Inflammatory macrophage (primary cell): ENCODE measurements at regions not wholly inside any gene's neighbourhood (a gene's known extent, or its start where the extent isn't known, plus 50 kb on each side); places are given as distances from the start of the nearest gene placed in this dataset.
A peak's percentile ranks its signal among the peaks of the same experiment; 100 is the strongest.
"Not testable (repeated sequence)": the region's sequence is repeated elsewhere in the genome, so short reads cannot be mapped to it uniquely, and the experiment has no call there.

Source experiments
- DNase-seq, 2 donors: peaks; one replicate each; pipeline ENCODE4 v3.0.0-alpha.2; 2020 to 2022

DNA sequence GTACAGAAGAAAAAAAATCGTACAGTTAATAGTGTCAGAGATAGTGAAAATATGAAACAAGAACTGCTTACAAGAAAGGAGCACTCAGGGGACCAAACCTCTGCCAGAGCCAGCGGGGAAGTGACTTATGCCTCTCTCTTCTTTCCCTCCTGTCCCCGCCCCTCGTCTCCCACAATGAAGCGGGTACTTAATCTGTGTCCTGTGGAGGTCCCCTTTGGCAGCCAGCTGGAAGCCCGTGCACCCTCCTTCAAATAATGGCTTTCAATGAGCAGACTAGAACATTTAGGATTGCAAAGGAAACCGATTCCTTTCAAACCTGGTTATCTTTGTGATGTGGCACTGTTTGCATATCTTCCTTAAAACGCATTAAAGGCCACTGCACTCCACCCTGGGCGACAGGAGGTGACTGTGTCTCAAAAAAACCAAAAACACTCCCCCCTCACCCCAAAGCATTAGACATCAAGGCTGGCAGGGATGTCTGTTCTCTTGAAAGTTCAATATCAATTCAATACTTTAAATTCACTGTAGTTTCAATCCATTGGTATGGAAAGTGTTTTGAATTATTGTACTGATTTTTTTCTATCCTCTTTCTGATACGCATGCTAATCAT is 51.7 kb downstream of the PPIAL4C start:
- DNase-seq = not testable (repeated sequence)

DNA sequence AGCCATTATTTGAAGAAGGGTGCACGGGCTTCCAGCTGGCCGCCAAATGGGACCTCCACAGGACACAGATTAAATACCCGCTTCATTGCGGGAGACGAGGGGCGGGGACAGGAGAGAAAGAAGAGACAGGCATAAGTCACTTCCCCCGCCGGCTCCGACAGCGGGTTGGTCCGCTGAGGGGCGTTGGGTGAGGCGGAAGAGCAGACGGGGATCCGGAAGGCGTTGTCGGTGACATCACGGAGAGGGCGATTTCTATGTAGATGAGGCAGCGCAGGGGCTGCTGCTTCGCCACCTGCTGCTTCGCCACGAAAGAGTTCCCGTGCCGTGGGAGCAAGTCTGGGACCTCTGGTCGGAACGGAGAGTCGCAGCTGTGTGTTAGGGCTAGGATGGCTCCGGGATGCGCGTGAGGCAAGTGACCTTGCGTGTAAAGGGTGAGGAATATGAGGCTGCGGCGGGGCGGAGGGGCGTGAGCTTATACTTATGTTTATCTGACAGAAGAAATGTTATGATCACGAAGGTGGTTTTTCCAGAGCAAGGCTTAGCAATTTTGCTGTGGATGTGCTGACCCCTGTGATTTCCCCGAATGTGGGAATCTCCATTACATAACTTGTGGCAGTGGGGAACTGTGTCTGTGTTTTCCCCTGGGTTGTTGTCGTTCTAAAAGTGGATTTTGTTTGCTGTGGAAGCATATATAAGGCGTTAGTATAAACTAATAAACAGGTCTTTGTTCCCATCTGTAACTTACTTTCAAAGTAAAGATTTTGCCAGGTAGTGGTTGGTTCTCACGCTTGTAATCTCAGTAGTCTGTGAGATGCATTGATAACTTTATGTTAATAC is 52.9 kb downstream of the PPIAL4C start:
- DNase-seq = peak; percentile 95 to 96

DNA sequence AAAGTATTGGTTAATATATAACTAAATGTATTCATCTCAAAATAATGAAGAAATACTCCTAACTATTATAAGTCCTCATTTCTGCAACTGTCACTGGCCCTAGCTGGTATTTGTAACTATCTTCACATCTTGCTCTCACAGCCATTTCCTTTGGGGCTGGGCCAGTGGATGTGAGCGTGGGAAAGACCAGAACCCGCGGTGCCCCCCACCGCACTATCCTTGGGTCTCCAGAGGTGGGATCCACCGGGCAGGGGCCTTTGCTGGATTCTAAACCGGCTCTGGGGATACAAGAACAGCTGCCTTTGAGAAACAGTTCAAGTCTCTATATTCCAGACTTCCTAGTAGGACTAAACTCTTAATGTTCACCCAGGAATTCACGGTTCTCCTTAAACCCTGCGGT is 54.8 kb downstream of the PPIAL4C start:
- not testable (repeated sequence) for DNase-seq

DNA sequence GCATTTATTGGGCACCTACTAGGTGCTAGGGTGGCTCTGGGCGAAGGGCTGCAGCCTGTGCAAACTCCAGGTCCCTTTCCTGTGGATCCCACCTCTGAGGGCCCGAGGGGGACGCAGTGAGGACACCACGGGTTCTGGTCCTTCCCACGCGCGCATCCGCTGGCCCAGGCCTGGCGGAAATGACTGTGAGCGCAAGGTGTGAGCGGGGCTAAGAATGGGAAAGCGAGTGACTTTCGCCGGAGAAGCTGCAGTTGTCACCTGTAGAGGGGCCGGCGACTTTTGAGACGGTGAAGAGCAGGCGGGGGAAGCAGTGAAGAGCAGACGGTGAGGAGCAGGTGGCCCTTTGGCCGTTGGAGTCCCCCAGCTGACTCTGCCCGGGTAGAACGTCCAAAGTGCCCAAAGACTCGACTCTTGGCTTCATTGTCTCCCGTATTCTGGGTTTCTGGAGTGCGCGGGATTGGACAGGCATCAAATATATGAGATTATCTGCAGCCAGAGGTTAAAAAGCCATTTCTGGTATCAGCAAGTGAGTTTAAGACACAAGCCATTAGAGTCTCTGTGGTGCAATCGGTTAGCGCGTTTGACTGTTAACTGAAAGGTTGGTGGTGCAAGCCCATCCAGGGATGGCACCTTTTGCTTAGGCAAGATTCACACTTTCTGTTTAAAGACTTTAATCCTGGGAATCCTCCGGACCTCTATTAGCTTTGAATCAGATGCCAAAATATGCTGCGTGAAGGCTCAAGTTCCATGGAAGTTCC is 55.4 kb downstream of the PPIAL4C start:
- not testable (repeated sequence) for DNase-seq

DNA sequence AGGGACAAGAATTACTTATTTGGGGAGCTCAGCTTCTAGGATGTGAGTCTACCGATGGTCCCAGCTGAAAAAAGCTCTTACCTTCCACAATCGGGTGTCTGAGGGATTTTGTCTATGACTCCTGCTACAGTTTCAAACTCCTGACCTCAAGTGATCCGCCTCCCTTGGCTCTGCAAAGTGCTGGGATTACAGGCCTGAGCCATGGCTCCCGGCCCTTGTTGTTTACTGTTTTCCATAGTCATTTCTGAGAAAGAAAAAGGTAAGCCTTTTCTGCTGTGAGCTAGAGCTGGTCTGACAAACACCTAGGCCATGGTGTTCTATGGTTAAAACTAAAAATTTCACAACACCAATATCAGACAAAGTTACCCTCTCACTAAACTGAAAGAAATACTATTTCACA is 57.5 kb downstream of the PPIAL4C start:
- DNase-seq = not testable (repeated sequence)

DNA sequence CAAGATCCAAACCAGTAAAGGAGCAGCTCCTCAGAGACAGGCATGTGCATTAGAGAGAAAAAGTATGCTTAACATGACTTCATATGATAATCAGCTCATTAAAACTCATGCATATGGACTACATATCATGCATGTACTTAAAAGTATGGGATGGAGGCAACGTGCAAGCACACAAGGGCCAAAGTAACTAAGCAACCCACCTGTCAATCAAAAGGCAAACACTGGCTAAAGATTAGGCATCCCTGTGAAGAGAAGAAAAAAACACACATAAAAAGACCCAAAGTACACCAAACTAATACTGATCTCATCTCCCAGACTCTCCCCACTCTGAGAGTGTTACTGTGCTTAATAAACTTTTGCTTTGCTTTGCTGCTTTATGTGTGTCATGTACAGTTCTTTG is 61.2 kb downstream of the PPIAL4C start:
- DNase-seq = not testable (repeated sequence)

DNA sequence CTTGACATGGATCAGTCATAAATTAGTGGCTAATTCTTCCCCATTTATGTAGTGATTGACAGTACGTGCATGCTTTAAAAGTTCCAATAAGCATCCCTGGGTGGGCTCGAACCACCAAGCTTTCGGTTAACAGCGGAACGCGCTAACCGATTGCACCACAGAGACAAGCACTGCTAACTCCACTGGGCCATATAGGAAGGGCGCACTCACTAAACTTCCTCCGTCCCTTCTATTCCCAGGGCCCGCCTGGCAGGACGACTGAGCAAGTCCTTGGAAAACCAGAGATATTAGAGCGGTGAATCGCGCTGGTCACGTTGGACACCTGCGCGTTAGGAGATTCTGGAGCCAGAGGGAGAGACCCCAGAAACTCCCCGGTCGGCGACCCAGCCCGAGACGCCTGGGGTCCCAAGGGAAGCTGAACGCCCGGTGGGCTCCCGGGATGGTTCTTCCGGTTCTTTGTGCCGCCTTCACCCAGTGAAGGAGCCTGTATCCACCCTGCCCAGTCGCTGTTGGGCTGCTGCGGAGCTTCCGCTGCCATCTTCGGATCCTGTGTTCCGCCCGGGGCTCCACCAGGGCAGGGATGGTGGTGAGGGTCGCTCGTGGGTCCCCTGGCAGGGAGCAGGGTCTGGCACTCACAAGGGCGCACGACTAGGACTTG is 62.8 kb downstream of the PPIAL4C start:
- peak; percentile 4 to 9 for DNase-seq

DNA sequence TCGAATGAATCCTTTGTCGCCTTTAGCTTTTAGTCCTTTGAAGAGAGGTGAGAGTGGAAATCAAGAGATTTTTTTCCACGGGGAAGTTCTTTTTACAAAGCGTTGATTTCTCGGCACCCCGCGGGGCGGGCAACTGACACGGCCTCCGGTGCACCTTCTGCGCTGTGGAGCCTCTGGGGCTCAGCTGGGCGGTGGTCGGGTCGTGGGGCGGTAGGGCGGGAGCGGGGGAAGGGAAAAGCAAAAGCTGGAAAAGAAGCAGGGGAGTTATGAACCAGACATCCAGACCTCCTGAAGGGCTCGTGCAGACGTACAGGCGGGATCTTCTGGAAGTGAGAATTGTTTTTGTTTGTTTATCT is 63.3 kb downstream of the PPIAL4C start:
- peak in 1 of 2 donors; percentile 3 for DNase-seq

DNA sequence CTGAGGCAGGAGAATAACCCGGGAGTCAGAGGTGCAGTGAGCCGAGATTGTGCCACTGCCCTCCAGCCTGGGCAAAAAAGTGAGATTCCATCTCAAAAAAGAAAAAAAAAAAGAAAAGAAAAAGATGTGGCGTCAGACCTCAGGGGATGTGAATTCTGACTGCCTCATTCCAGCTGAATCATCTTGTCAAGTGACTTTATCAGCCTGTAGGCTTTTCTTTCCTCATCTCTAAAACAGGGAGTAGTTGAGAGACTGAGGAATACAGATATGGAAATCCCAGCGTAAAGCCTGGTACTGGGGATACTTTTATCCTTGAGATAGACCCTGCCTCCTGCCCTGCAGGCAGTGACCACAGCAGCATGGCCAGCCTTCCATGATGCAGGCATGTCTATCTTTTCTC is 74.1 kb downstream of the PPIAL4C start:
- not testable (repeated sequence) for DNase-seq

DNA sequence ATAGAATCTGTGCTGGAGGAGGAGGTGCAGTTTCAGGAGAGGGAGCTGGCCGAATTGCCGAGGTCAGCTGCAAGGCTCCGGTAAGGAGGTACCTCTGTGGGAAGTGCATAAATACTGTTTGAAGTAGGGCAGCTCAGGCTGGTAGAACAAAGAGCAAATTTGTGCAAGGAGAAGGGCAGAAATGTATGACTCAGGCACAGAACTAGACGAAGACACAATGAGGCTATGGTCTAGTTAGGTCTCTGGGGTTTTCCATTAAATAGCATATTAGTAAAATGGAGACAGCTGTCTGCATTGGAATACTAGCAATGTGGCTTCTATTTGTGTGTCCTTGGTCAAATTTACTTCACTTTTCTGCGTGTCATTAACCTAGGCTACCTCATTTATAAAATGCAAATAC is 74.5 kb downstream of the PPIAL4C start:
- DNase-seq = not testable (repeated sequence)

DNA sequence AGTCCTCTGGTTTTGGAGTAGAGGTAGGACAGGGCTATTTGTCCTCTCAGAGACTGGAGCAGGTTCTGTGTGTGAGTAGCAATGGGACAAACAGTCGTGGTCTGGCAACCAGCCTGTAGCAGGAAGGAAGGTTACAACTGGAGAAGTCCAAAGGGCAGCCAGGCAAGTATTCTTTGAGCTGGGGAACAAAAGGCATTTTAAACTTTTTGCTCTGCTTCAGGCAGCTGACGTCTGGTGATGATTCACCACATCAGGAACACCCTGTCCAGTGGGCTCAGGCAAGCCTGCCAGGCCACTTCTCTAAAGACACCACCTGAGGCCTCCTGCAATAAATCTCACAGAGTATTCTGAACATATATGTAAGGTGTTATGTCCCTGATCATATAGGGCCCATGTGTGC is 81.0 kb downstream of the PPIAL4C start:
- DNase-seq = not testable (repeated sequence)

DNA sequence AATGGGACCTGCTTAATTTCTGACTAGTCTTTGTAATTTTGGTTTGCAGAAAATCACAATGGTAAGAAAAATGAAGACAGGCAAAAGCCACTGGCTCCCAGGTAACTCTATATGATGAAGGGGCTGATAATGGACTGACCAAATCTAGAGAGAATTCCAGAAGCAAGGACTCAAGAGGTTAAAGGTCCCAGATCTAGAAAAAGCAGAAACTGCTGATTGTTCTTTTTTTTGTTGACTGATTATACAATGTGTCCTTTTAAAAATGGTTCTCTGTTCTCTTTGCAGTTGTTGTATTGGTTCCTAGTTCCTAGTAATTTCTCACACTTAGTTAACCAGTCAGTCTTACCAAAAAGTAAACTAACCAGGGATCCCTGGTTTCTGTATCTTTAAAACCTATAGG is 81.4 kb downstream of the PPIAL4C start:
- DNase-seq = not testable (repeated sequence)

DNA sequence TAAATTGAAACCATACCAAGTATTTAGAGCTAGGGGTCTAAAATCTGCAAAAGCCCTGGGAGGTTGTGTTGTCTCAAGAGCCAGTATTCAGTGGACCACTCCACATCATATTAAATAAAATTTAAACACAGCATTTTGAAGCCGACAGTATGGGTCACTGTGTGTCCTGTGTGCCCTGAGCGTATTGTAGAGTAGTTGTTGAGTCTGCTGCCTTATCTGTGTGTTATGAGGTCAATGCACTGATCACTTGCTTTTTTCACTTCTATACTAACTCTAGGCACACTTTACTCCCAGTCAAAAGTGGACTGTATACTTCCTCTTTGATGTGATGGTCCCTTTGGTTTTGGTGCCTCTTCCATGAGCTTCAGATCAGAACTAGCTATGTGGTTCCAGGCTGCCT is 81.9 kb downstream of the PPIAL4C start:
- DNase-seq = not testable (repeated sequence)

DNA sequence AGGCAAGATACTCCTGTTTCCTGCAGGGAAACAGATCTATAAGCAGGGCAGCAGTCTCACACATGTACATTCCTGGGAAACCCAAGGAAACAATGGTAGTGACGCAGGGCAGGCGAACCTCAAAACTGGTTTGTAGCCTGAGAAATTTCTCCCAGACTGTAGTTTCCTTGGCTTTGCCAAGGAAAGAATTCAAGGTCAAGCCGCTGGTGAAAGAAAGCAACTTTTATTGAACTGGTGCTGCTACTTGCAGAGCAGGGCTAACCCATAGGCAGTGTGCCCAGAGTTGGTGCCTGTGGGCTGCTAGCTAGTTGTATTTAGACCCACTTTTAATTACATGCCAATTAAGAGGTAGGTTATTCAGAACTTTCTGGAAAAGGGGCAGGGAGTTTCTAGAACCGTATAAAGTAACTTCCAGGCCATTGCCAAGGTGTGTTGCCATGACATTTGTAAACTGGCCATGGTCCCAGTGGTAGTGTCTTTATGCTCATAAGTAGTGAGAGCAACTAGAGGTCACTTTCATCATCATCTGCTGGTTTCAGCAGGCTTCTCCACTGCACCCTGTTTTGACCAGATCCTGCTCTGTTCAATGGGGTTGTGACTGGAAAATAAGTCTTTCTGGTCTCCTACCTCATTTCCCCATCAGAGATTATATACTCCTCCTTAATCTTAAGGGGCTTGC is 89.7 kb downstream of the PPIAL4C start:
- DNase-seq = not testable (repeated sequence)

DNA sequence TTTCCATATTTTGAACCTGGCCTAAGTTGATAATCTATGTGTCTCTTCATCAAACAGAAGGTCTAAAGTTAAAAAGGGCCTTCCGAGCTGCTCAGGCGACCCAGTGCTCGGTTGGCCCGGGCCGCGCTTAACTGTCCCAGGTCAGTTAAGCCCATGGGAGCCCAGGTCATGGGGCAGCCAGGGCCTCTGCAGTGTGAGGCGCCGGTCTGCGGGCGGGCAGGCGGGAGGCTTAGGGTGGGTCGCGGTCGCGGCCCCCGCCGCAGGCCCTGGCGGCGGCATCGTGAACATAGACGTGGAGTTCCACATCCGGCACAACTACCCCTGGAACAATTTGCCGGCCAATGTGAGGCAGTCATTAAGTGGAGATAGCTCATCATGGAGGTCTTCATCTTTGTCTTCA is 91.3 kb downstream of the PPIAL4C start:
- DNase-seq = not testable (repeated sequence)

DNA sequence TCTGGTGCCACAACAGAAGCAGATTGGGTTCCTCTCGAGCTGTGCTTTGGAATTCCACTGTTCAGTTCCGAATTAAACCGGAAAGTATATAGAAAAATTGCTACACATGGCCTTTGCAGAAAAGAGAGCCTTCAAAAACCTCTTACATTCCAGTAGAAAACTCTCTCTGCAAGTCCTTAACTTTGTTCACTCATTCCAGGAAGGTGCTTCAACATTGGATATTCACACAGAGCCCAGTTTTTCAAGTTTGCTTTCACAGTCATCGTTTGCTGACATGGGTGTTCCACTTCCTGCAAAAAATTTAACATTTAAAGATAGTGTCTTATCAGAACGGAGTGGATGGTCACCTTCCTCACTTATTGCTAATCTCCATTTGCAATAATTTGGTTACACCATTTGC is 93.7 kb downstream of the PPIAL4C start:
- not testable (repeated sequence) for DNase-seq

DNA sequence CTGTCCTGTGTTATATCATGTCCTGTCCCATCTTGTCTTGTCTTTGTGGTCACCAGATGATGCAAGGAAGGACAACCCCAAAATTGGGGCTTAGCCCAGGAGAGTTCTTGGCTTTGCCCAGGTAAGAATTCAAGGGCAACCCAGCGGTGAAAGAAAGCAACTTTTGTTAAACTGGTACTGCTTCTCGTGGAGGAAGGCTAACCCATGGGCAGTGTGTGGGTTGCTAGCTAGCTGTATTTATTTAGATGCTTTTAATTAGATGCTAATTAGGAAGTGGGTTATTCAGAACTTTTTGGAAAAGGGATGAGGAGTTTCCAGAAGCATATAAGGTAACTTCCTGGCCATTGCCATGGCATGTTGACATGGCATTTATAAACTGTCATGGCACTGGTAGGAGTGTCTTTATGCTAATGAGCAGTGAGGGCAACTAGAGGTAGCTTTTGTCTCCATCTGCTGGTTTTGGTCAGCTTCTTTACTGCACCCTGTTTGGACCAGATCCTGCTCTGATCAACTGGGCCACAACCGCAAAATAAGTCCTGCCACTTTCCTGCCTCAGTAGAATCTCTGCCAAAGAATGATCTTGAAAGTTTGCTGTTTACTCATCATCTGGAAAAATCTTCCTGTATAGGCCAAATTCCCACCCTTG is 95.8 kb upstream of the FCGR1A start:
- not testable (repeated sequence) for DNase-seq

DNA sequence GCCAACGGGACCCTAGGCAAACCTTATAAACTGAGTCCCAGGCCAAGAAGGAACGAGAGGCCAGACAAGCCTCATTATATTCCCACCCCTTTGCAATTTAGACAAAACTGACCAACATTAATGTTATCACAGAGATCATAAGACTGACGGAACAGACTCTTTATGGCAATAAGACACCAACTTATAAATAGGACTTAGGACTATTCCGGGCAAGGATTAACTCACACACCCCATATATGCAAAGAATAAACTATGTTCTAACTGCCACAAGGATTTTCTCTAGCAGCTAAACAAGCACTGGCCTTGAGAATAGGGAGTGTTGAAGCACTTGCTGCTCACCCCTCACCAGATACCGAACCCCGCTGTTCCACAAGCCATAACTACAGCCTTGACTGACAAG is 91.1 kb upstream of the FCGR1A start:
- not testable (repeated sequence) for DNase-seq

DNA sequence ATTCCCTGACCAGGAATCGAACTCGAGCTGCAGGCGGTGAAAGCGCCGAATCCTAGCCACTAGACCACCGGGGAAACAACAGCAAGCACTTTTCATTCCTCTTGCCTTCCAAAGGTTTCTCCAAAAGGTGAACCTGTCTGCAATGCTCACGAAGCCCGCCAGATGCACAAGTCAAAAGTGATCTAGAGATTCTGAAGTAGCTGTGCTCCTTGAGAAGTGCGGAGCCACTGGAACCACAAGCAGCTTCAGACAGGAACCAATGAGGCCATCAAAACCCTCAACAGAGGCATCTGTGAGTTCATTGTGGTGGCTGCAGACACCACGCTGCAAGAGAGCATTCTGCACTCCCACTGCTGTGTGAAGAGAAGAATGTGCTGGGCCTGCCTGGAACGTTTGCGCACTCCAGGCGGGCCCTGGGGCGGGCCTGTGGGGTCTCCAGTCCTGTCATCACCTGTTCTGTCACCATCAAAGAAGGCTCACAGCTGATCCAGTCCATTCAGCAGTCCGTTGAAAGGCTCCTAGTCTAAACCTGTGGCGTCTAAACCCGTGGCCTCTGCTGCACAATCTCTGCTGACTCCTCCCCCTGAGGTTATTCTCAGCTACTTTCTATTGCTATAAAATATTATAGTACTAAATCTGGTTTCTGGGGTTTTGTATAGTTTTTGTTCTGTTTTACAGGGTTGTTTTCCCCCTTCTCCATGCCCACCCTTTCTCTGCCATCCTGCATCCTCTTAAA is 89.5 kb upstream of the FCGR1A start:
- not testable (repeated sequence) for DNase-seq

DNA sequence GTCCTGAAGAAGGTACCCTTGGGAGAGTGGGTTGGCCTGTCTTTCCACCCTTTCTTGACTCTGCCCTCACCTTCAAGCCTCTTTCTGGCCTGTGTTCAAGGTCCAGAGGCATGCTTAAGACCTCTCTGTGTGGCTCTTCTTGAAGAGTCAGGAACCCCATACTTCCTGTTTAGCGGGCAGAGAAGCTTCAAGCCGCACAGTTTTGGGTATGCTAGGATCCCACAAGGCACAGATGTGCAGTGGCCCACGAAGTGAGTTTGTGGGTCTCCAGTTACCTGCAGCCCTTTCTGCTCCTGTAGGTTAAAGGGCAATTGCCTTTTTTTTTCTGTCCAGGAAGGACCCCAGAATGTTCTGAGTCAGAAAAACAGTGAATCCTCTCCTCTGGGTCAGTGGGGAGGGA is 87.4 kb upstream of the FCGR1A start:
- DNase-seq = not testable (repeated sequence)

DNA sequence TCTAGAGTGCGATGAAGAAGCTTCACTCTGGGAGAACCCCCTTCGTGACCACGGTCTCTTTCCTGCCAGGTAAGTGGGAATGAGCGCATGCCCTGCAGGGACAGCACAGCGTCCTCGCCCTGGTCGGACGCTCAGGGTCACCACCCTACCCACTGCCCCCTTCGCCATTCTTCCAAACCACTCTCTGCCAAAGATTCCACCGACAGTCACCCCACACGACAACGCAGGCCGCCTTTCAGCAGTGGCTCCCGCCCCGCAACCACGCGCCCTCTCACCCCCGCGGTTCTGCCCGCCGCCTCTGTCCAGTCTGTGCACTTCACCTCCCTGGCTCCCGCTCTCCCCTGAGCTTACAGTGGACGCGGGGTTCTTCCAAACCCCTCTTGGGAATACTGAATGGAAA is 82.3 kb upstream of the FCGR1A start:
- DNase-seq = not testable (repeated sequence)
